GM21529 (cell line): ENCODE measurements at regions not wholly inside any gene's neighbourhood (a gene's known extent, or its start where the extent isn't known, plus 50 kb on each side); places are given as distances from the start of the nearest gene placed in this dataset.
"Not testable (repeated sequence)": the region's sequence is repeated elsewhere in the genome, so short reads cannot be mapped to it uniquely, and the experiment has no call there.

Experiments
- ATAC-seq: cut with Tn5 transposase; IDR thresholded peaks from one replicate; pipeline ENCODE4 v1.9.1; 2021; ENCODE audit not compliant: unreplicated experiment

DNA sequence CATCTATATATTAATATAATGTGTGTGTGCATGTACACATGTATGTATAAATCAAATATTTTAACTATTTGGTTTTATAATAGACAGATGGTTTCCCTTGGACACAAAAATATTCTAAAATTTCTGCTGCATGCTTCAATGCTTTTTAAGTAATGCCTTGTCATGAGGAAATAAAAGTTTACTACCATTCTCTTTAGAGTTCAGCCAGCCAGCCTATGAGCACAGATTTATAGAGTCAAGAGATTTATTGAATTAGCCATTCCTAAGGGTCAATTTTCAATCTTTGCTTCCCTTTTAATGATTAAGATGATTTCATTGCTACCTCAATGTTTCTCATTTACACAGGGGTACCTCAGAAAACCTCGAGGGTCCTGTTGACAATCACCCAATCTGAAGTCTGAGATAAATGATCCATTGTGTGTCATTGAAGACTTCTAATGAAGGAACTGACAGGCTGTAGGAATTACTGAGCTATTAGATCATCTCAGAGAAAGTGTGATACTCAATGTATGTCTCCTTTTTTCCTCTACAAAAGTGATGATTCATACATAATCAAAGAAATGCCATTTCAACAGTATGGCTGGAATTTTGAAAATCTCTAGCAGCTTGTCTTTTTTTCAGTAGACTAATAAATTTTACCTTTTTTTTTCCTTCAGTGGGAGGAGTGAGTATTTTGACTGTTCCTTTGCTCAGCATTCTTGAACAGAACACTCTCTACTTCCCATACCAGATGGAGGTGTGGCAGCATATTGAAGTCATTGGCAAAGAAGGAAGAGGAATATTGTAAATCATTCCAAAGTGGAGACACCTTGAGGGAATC lies 222.6 kb upstream of the PCDH18 start:
- ATAC-seq = no peak

DNA sequence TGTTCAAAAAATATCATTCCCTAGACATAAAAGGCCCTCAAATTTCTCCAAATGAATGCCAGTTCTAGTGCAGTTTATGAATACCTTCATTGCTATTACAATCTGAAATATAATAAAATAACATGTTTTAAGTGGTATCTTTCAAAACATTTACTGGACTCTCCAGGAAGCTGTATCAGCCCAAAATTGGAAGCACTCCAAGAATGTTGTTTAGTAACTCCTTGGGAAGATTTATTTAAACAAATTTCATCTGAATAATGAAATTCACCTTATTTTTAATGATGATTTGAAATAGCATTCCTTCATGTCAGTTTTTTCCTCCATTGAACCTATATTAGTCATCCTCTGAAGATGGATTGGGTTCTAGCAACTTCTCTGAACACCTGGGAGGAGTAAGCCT lies 217.2 kb upstream of the PCDH18 start:
- ATAC-seq = no peak

DNA sequence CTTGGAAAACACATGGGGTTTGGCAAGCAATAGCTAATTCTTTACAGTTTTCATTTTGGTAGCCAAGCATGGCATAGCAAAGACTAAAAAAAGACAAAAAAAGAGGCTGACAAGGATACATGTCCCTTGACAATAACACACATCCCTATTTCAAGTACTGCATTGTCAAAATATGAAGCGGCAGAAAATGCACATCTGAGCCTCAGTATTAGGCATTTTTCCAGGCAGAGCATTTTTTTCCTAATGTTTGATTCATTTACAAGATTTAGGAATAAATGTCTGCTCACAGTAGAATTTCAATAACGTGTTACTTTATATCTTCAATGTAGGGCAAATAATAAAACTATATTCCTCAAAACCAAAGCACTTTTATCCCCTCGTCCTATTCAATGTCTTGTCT lies 216.3 kb upstream of the PCDH18 start:
- ATAC-seq = no peak

DNA sequence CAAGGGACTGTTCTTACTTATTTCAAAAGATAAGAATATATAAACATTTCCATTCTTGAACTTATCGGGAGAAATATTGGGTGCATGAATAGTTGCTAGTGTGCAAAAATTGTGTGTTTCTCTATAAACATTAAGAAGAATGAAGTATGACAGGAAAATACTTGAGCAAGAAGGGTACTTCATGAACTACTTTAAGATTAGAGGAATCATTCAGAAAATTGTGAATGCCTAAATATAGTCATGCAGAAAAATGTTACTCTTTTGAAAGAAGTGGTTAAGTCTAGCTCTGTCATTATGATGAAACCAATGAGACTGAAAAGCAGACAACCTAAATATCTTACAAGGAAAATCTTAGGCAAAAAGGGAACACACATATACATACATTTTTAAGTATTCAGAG lies 207.8 kb upstream of the PCDH18 start:
- no peak for ATAC-seq

DNA sequence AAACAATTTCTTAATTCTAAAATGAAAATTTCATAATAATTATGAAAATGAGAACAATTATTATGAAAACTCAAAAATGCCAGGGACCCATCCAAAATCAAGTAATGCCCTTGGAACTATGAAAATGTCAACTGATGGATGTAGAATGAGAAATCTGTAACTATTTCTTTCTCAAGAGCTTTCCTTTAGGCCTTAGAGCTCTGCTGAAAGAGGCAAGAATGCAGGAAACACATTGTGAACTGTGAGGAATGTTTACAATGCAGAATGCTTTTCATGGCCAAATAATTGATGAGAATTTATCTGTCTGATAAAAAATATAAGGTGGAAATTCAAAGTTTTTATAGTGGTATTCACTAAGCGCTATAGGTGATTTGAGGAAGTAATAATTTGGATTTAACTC lies 207.1 kb upstream of the PCDH18 start:
- no peak for ATAC-seq

DNA sequence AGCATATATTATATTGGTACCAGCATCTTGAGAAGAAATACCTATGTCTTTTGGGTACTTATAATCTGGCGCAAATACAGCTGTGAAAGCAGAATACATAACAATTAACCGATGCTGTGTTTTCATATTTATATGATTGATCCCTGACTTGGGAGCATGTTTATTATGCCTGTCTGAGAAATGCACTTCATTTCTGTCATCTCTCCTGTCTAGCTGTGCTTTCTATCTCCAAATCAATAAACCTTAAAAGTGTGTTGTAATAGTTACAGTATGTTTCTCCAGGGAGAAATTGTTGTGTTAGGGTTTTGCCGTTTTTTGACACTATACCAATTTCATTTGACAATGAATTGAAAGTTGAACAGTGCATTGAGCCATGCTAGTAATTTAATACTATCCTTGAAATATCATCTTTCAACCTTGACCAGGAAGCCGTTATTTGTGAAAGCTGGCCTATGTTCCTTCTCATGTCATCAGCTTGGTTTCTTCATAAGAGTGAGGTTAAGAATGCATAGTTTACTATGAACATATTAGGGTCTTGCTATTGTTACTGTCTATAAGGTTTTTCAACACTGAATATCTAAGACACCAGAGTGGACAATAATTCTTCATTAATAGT lies 206.2 kb upstream of the PCDH18 start:
- no peak for ATAC-seq

DNA sequence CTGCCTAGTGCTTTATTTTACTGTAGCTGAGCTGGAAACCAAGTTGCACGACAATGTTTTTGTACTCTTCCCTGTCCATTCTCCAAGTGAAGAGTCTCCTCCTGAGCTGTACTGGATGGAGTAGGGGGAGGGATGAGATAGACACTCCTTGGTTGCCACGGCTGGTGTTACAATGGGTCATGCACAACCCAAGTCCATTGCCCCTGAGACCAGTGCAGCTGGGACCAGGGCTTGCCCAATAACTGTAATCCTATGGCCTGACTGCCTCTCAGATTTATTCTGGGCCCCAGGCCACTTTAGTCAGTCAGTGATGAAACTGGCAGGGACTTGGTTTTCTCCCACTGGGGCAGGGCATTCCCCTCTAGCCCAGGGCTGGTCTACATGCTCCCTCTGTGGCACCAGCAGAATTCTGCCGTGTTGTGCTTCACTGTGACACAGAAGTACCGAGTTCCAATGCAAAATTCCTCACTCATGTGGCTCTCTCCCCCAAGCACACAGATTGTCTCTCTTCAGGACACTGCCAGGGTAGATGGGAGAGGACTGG lies 203.3 kb upstream of the PCDH18 start:
- no peak for ATAC-seq

DNA sequence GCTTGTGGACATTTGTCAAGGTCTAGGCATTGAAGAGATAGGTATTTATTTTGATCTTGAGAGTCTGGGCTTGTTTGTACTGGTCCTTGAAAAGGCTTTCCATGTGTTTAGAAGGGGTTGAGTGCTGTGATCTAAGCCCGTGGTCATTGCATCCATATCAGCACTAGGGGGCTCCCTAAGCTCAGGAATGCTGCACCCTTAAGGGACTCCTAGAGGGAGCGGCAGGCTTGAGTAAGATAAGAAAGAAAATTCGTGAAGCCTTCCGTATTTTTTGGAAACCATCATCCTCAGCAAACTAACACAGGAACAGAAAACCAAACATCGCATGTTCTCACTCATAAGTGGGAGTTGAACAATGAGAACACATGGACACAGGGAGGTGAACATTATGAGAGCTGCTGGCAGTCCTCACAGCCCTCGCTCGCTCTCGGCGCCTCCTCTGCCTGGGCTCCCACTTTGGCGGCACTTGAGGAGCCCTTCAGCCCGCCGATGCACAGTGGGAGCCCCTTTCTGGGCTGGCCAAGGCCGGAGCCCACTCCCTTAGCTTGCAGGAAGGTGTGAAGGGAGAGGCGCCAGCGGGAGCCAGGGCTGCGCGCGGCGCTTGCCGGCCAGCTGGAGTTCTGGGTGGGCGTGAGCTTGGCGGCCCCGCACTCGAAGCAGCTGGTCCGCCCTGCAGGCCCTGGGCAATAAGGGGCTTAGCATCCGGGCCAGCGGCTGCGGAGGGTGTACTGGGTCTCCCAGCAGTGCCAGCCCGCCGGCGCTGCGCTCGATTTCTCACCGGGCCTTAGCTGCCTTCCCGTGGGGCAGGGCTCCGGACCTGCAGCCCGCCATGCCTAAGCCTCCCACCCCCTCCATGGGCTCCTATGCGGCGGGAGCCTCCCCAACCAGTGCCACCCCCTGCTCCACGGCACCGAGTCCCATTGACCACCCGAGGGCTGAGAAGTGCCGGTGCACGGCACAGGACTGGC lies 201.2 kb upstream of the PCDH18 start:
- not testable (repeated sequence) for ATAC-seq

DNA sequence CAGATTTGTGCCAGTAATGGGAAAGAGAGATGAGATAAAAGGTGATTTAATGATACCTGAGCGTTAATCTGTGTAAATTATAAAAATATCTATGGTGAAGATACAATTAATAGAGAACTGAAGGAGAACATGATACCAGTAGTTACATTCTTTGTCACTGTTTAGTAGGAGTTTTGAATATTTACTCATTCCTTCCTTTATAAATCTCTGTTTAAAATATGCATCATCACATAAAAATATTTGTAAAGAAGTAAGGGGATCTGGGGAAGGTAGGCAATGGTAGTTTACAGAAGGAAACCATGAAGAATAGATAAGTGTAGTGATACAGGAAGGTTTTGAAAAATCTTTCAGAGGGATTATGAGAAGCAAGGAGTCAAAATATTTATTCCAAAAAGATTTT lies 190.6 kb upstream of the PCDH18 start:
- no peak for ATAC-seq

DNA sequence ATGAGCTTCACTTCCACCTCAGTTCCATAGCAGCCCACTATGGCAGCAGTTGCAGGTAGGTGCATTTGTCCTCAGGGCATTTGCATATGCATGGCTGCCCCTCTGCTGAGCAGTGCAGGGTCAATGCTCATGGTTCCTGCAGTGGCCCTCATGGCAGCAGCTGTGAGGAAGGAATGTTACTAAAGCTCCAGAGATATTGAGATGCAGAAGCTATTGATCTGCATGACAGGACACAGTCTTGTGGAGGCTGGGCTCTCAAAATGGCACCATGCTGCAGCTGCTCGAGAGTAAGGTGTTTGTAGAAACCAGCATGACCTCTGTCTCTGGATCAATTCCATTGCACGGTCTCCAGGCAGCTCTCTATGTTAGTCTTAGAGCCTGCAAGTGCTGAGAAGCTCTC lies 179.2 kb upstream of the PCDH18 start:
- no peak for ATAC-seq

DNA sequence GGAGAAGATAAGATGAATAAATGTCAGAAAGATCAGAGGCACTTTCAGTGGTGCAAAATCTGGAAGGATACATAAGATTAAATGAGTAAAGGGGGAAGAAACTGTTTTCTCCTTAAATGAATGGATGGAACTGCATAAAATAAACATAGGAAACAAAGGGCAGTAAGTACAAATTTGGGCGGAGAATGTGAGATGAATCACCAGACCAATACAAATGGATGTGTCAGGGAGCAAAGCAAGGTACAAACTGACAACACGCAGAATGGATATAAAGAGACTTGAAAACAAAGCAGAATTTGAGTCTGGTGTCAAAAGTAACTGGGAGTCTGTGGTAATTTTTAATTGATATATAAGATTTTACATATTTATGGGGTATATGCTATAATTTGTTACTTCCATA lies 175.3 kb upstream of the PCDH18 start:
- ATAC-seq = no peak

DNA sequence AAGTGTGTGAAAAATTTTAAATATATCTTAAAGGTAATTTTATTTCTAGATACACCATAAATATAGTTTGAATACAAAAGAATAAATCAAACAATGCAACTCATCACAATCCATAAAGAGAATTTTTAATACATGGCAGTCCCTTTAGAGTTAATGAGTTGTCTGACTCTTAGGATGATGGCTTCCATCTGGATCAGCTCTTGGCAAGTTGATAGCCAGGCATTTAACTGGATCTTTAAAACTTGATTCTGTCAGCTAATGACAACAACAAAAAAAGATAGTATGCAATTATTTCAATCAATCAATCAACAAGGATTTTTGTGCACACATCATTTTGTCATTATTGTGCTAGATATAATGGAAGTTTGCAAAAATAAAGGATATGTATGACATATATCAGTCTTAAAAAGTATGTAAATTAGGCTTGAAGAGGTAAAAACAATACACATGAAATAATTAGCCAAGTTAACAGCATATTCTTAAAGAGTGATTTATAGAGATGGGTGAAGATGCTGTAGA lies 174.9 kb upstream of the PCDH18 start:
- ATAC-seq = no peak

DNA sequence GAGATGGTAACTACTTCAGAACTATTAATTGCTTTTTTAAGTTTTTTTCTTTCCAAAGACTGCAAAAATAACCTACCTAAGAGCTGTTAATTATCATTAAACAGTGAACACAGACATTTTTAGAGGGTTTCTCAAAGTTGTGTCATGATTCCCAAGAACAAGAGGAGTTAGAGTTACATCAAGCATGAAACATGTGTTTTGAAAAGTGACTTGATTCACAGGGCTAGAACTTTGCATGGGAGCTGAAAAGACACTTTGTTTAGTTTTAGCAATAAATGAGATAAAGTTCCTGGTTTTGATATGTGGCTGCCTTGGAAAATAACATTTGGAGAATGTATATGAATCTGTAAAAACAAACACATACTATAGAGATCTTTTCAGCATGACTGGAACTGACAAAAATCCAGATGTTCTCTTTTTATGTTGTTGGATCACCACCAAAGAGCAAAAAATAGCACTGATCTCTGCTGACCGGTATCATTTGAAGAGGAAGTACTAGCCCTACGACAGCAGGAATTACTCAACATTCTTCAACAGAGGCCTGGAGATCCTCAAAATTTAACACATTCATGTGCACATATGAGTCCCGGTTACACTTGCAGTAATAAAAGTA lies 173.0 kb upstream of the PCDH18 start:
- ATAC-seq = no peak

DNA sequence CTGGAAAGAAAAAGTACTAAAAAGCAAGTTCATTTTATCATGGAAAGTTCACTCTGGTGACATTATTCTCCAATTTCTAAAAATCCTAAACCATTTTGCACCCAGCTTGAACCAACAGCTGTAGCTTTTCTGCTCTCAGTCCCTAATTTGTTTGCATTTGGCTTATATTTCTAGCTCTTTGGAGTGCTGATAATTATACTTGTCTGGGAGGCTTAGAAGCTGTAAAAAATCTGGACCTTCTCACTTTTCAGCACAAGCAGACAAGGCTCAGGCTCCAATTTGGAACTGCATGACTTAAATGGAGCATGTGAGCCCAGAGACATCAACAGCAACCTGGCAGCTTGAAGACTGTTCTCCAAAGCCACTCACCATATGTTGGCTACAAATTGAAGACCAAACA lies 170.9 kb upstream of the PCDH18 start:
- ATAC-seq = no peak

DNA sequence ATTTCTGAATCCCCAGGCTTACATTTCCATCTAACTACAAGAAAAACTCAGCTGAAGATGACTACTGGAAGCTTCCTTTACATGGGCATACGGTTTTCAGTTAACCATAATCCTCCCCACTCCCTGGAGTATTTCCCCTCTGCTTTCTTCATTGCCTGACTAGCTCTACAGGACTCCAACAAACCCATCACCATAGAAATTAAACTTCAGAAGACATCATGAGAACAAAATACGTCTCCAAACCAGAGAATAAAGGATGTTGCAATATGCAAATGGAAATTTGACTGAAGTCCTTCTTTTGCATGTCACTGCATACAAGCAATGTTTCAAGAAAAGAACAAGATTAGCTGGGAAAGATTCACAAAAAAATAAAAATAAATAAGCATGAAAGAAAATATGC lies 170.2 kb upstream of the PCDH18 start:
- ATAC-seq = no peak

DNA sequence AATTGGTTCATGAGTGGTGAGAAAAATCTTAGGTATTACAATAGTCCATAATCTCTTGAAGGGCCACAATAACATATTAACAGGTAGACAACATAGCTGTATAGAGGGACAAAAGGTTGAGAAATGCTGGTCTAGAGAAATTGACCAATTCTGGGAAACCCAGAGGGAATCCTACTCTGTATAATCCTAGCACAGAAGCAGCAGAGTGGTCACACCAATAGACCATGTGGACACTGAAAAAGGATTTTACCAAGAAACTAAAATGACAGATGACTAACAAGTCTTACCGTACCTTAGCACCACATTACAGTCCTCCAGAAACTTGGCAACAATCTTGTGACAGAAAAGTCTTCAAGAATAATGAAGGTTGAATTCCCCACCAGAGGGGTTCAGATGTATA lies 169.1 kb upstream of the PCDH18 start:
- no peak for ATAC-seq

DNA sequence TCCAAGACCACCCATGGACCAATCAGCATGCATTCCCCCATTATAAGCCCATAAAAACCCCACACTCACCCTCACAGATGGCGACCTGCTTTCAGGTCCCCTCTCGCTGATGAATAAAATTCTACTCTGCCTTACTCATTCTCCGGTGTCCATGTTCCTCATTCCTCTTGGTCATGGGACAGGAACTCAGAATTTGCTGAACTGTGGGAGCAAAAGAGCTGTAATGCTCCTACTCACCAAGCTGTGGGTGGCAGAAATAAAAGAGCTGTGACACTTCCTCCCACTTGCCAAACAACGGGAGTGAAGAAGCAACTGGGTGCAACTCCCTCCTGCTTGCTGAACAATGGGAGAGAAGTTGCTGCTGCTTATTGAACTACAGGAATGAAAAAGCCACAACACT lies 168.5 kb upstream of the PCDH18 start:
- ATAC-seq = no peak

DNA sequence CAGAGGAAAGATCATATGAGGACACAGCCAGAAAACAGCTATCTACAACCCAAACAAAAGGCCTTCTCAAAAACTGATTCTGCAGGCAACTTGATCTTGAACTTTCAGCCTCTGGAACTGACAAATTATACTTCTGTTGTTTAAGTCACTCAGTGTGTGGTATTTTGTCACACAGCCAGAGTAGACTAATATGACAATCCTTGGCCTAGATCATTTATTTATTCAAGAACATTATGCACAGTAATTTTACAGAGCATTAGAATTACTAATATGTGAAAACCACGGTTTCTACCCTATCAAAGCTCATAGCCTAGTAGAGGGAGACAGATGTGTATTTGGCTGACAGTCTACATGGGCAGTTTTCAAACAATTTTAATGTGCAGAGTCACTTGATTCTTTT lies 167.8 kb upstream of the PCDH18 start:
- no peak for ATAC-seq

DNA sequence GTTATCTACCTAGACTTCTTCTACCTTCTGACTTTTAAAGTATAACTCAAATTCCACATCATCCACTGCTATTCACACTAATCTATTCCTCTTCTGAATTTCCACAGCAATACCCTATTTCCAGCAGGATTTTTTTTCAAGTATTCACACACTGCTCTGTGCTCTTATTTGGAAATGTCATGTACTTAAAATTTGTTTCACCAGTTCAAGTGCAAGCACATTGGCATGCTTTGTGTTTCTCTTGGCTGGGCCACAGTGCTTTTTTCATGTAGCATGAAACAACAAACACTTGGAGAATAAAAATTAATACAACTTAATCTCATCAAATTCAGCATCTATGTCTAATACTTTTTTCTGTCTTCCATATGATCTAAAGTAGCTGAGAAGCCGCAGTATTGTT lies 161.8 kb upstream of the PCDH18 start:
- no peak for ATAC-seq

DNA sequence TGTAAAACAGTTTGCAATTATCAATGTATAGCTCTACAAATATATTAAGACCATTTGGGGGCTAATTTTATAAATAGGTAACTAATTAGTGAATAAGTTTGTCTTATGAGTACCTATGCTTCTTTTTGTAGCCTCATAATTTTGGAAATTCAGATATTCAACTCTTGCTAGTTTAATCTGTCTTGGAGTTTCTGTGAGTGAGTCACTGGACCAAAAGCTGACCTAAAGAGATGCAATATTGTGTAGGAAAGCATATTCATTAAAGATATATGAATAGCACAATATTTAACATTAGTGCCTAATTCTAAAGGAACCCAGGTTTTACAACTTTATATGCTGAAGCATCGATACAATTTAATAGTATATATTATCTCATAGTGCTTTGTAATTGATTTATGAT lies 161.3 kb upstream of the PCDH18 start:
- no peak for ATAC-seq

DNA sequence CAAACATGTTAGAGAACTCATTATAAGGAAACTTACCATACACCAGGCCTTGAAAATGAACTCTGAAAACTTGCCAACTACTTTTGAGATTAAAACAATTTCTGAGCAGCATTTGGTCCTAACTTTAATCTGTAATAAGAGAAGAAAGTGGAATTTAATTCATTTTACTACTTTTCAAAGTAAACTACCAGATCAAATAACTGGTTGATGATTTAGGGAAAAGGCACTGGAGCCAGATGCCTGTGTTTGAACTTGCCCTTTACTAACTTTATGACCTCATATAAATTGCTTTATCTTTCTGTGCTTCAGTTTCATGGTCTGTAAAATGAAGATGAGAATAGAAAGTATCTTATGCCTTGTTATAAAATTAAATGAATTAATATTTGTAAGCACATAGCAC lies 159.9 kb upstream of the PCDH18 start:
- no peak for ATAC-seq
